ENCODE measurements at regions not wholly inside any gene's neighbourhood (a gene's known extent, or its start where the extent isn't known, plus 50 kb on each side); places are given as distances from the start of the nearest gene placed in this dataset.

- TF ChIP-seq FOXP4 (CRISPR knock-in tag; IDR thresholded peaks at IDR 0.05) (no peak), FOXP1 (CRISPR knock-in tag; IDR thresholded peaks at IDR 0.05; ENCODE audit: borderline replicate concordance) (no peak), CREB1 (CRISPR knock-in tag; IDR thresholded peaks at IDR 0.05) (no peak), ZNF416 (CRISPR knock-in tag; IDR thresholded peaks at IDR 0.05) (no peak), CBFB (CRISPR knock-in tag; IDR thresholded peaks at IDR 0.05; ENCODE audit: low read depth) (no peak), JUN (CRISPR knock-in tag; IDR thresholded peaks at IDR 0.05) (no peak), GTF2I (CRISPR knock-in tag; conservative IDR thresholded peaks at IDR 0.05) (no peak), ZNF263 (CRISPR knock-in tag; IDR thresholded peaks at IDR 0.05; ENCODE audit: low read depth) (no peak), CREM (CRISPR knock-in tag; IDR thresholded peaks at IDR 0.05) (no peak), ERG (CRISPR knock-in tag; IDR thresholded peaks at IDR 0.05) (no peak), NR1H2 (CRISPR knock-in tag; IDR thresholded peaks at IDR 0.05) (no peak), TEAD4 (CRISPR knock-in tag; IDR thresholded peaks at IDR 0.05) (no peak), NFYB (CRISPR knock-in tag; conservative IDR thresholded peaks at IDR 0.05; ENCODE audit: low read depth) (no peak)
- ChIA-PET CTCF (no interaction called here), POLR2A (no interaction called here)
- Mint-ChIP-seq H3K36me3 (no peaks in the 10 kb centered on the region), H3K9me3 (no peaks in the 10 kb centered on the region), H3K27ac (no peak overlapping the region), H3K4me3 (no peak overlapping the region), H3K4me1 (0 out of 2 replicates have a peak, but pooled peaks cover 5% of the 10 kb centered on the region), H3K27me3 (ENCODE audit: low read depth) (no peaks in the 10 kb centered on the region)
- no peak for ATAC-seq
- DNase-seq (ENCODE audit: low spot score), result no peak
These were observed 355.4 kb downstream of the ETS1 start for GRCh38 chr11:128231845-128232410.

- Mint-ChIP-seq H3K4me1 (no peaks in the 10 kb centered on the region), H3K4me3 (no peak overlapping the region), H3K36me3 (no peaks in the 10 kb centered on the region), H3K27me3 (ENCODE audit: low read depth) (no peaks in the 10 kb centered on the region), H3K9me3 (no peaks in the 10 kb centered on the region), H3K27ac (no peak overlapping the region)
- TF ChIP-seq E2F5 (CRISPR knock-in tag; IDR thresholded peaks at IDR 0.05), result no peak
- TF ChIP-seq JUN (CRISPR knock-in tag; IDR thresholded peaks at IDR 0.05), result no peak
- no peak for TF ChIP-seq HMGXB4 (CRISPR knock-in tag; IDR thresholded peaks at IDR 0.05)
- TF ChIP-seq ZNF219 (CRISPR knock-in tag; IDR thresholded peaks at IDR 0.05; ENCODE audit: borderline replicate concordance), result no peak
- TF ChIP-seq FOXK1 (CRISPR knock-in tag; IDR thresholded peaks at IDR 0.05), result no peak
- no peak for TF ChIP-seq ZNF425 (CRISPR knock-in tag; conservative IDR thresholded peaks at IDR 0.05)
- TF ChIP-seq TEAD1 (CRISPR knock-in tag; IDR thresholded peaks at IDR 0.05), result no peak
- TF ChIP-seq RELA (CRISPR knock-in tag; IDR thresholded peaks at IDR 0.05; ENCODE audit: borderline replicate concordance), result no peak
- no peak for TF ChIP-seq SMAD3 (CRISPR knock-in tag; IDR thresholded peaks at IDR 0.05; ENCODE audit: borderline replicate concordance)
- TF ChIP-seq FOXP1 (CRISPR knock-in tag; IDR thresholded peaks at IDR 0.05; ENCODE audit: borderline replicate concordance), result no peak
- TF ChIP-seq NFATC4 (CRISPR knock-in tag; IDR thresholded peaks at IDR 0.05), result no peak
- no peak for TF ChIP-seq AR (CRISPR knock-in tag; IDR thresholded peaks at IDR 0.05)
- no peak for TF ChIP-seq TP53 (CRISPR knock-in tag; IDR thresholded peaks at IDR 0.05)
- TF ChIP-seq ZNF138 (CRISPR knock-in tag; conservative IDR thresholded peaks at IDR 0.05), result no peak
- TF ChIP-seq ZNF396 (CRISPR knock-in tag; IDR thresholded peaks at IDR 0.05; ENCODE audit: borderline replicate concordance), result no peak
- no peak for TF ChIP-seq PRRX2 (CRISPR knock-in tag; IDR thresholded peaks at IDR 0.05)
- CTCF ChIA-PET, result no interaction called here
- ATAC-seq, result no peak
- POLR2A ChIA-PET, result no interaction called here
- DNase-seq (ENCODE audit: low spot score), result no peak
These were observed 359.9 kb downstream of the ETS1 start for GRCh38 chr11:128227466-128227865.

All from WTC11 (cell line).